ENCODE measurements at regions not wholly inside any gene's neighbourhood (a gene's known extent, or its start where the extent isn't known, plus 50 kb on each side); places are given as distances from the start of the nearest gene placed in this dataset.

- no peak overlapping the region for H3K27ac Mint-ChIP-seq
- H3K4me3 Mint-ChIP-seq = no peak overlapping the region
- ATAC-seq (replicated peaks) (no peak), DNase-seq (no peak)
- H3K27me3 Mint-ChIP-seq = peaks cover 7 to 17% of the 10 kb centered on the region in 2 donors
- peaks cover 2% of the 10 kb centered on the region in 2 donors for H3K36me3 Mint-ChIP-seq
- peaks cover 2% of the 10 kb centered on the region in 2 donors for H3K9me3 Mint-ChIP-seq
- H3K4me1 Mint-ChIP-seq = peaks cover 35 to 49% of the 10 kb centered on the region in 2 donors
These were observed 127.6 kb upstream of the CHST15 start for GRCh38 chr10:124220971-124221355.

- Mint-ChIP-seq H3K4me1 (peaks cover 32 to 46% of the 10 kb centered on the region in 2 donors), H3K4me3 (no peak overlapping the region), H3K27ac (no peak overlapping the region), H3K27me3 (peaks cover 5 to 14% of the 10 kb centered on the region in 2 donors), H3K9me3 (no peaks in the 10 kb centered on the region), H3K36me3 (no peaks in the 10 kb centered on the region)
- DNase-seq = no peak
- no peak for ATAC-seq (replicated peaks)
These were observed 127.1 kb upstream of the CHST15 start for GRCh38 chr10:124220547-124220946.

- Mint-ChIP-seq H3K4me1 (peaks cover 32 to 46% of the 10 kb centered on the region in 2 donors), H3K27ac (no peak overlapping the region), H3K36me3 (no peaks in the 10 kb centered on the region), H3K4me3 (no peak overlapping the region), H3K27me3 (peaks cover 5 to 14% of the 10 kb centered on the region in 2 donors), H3K9me3 (no peaks in the 10 kb centered on the region)
- ATAC-seq (replicated peaks) (no peak), DNase-seq (no peak)
These were observed 126.3 kb upstream of the CHST15 start for GRCh38 chr10:124219655-124220054.

- H3K27me3 Mint-ChIP-seq = peaks cover 5 to 14% of the 10 kb centered on the region in 2 donors
These were observed 125.7 kb upstream of the CHST15 start for GRCh38 chr10:124219062-124219461.

GRCh38 chr10:124217906-124218804 lies 124.8 kb upstream of the CHST15 start:
- H3K4me3 Mint-ChIP-seq = no peak overlapping the region
- H3K4me1 Mint-ChIP-seq = peaks cover 29 to 41% of the 10 kb centered on the region in 2 donors
- H3K36me3 Mint-ChIP-seq = no peaks in the 10 kb centered on the region
- H3K9me3 Mint-ChIP-seq = no peaks in the 10 kb centered on the region
- peaks cover 5 to 14% of the 10 kb centered on the region in 2 donors for H3K27me3 Mint-ChIP-seq
- no peak for DNase-seq
- no peak overlapping the region for H3K27ac Mint-ChIP-seq
- ATAC-seq (replicated peaks) = no peak

More at GRCh38 chr10:124219062-124219461, 125.7 kb upstream of the CHST15 start:
- no peaks in the 10 kb centered on the region for H3K9me3 Mint-ChIP-seq
- H3K36me3 Mint-ChIP-seq = no peaks in the 10 kb centered on the region
- DNase-seq (no peak), ATAC-seq (replicated peaks) (no peak)
- no peak overlapping the region for H3K4me3 Mint-ChIP-seq
- H3K4me1 Mint-ChIP-seq = peaks cover 32 to 46% of the 10 kb centered on the region in 2 donors
- no peak overlapping the region for H3K27ac Mint-ChIP-seq

GRCh38 chr10:124217031-124217430 lies 123.6 kb upstream of the CHST15 start:
- Mint-ChIP-seq H3K4me3 (no peak overlapping the region), H3K9me3 (no peaks in the 10 kb centered on the region), H3K27me3 (peaks cover 5 to 14% of the 10 kb centered on the region in 2 donors), H3K4me1 (peaks cover 18 to 30% of the 10 kb centered on the region in 2 donors), H3K27ac (no peak overlapping the region), H3K36me3 (no peaks in the 10 kb centered on the region)
- DNase-seq (no peak), ATAC-seq (replicated peaks) (no peak)

GRCh38 chr10:124214610-124215375 lies 121.4 kb upstream of the CHST15 start:
- peaks cover 0 to 3% of the 10 kb centered on the region in 2 donors for H3K9me3 Mint-ChIP-seq
- peaks cover 4 to 8% of the 10 kb centered on the region in 2 donors for H3K4me1 Mint-ChIP-seq
- peaks cover 5 to 14% of the 10 kb centered on the region in 2 donors for H3K27me3 Mint-ChIP-seq
- no peak for ATAC-seq (replicated peaks)
- H3K36me3 Mint-ChIP-seq = no peaks in the 10 kb centered on the region
- no peak overlapping the region for H3K27ac Mint-ChIP-seq
- no peak overlapping the region for H3K4me3 Mint-ChIP-seq
- DNase-seq = no peak

GRCh38 chr10:124213899-124214510 lies 120.6 kb upstream of the CHST15 start:
- no peak overlapping the region for H3K27ac Mint-ChIP-seq
- peaks cover 5 to 14% of the 10 kb centered on the region in 2 donors for H3K27me3 Mint-ChIP-seq
- H3K4me3 Mint-ChIP-seq = no peak overlapping the region

GRCh38 chr10:124213471-124213870 lies 120.1 kb upstream of the CHST15 start:
- peaks cover 3 to 5% of the 10 kb centered on the region in 2 donors for H3K4me1 Mint-ChIP-seq
- no peaks in the 10 kb centered on the region for H3K36me3 Mint-ChIP-seq
- H3K27me3 Mint-ChIP-seq = peaks cover 5 to 14% of the 10 kb centered on the region in 2 donors
- no peak for DNase-seq
- no peak overlapping the region for H3K4me3 Mint-ChIP-seq
- H3K9me3 Mint-ChIP-seq = peaks cover 0 to 3% of the 10 kb centered on the region in 2 donors
- ATAC-seq (replicated peaks) = no peak
- H3K27ac Mint-ChIP-seq = no peak overlapping the region

More at GRCh38 chr10:124213899-124214510, 120.6 kb upstream of the CHST15 start:
- no peak for DNase-seq
- Mint-ChIP-seq H3K36me3 (no peaks in the 10 kb centered on the region), H3K9me3 (peaks cover 0 to 3% of the 10 kb centered on the region in 2 donors), H3K4me1 (peaks cover 3 to 5% of the 10 kb centered on the region in 2 donors)
- ATAC-seq (replicated peaks) = no peak

GRCh38 chr10:124212702-124213101 lies 119.3 kb upstream of the CHST15 start:
- H3K4me1 Mint-ChIP-seq = peaks cover 3 to 5% of the 10 kb centered on the region in 2 donors
- no peaks in the 10 kb centered on the region for H3K36me3 Mint-ChIP-seq
- peaks cover 5 to 12% of the 10 kb centered on the region in 2 donors for H3K27me3 Mint-ChIP-seq
- H3K9me3 Mint-ChIP-seq = peaks cover 0 to 3% of the 10 kb centered on the region in 2 donors
- no peak overlapping the region for H3K4me3 Mint-ChIP-seq
- peak overlapping the region; percentile 65 for H3K27ac Mint-ChIP-seq
- no peak for DNase-seq
- ATAC-seq (replicated peaks) = no peak

GRCh38 chr10:124211921-124212320 lies 118.5 kb upstream of the CHST15 start:
- H3K9me3 Mint-ChIP-seq = peaks cover 0 to 3% of the 10 kb centered on the region in 2 donors
- ATAC-seq (replicated peaks) = no peak

GRCh38 chr10:124210263-124210662 lies 116.9 kb upstream of the CHST15 start:
- no peaks in the 10 kb centered on the region for H3K4me1 Mint-ChIP-seq
- ATAC-seq (replicated peaks) = no peak
- no peak for DNase-seq
- no peak overlapping the region for H3K27ac Mint-ChIP-seq
- H3K9me3 Mint-ChIP-seq = peaks cover 0 to 3% of the 10 kb centered on the region in 2 donors
- no peak overlapping the region for H3K4me3 Mint-ChIP-seq
- no peaks in the 10 kb centered on the region for H3K36me3 Mint-ChIP-seq
- H3K27me3 Mint-ChIP-seq = no peaks in the 10 kb centered on the region

More at GRCh38 chr10:124211921-124212320, 118.5 kb upstream of the CHST15 start:
- Mint-ChIP-seq H3K27me3 (peaks cover 5% of the 10 kb centered on the region in 2 donors), H3K4me3 (no peak overlapping the region), H3K36me3 (no peaks in the 10 kb centered on the region), H3K27ac (no peak overlapping the region), H3K4me1 (peaks cover 3 to 4% of the 10 kb centered on the region in 2 donors)
- no peak for DNase-seq

GRCh38 chr10:124207391-124207790 lies 114.0 kb upstream of the CHST15 start:
- H3K36me3 Mint-ChIP-seq = no peaks in the 10 kb centered on the region
- no peak overlapping the region for H3K4me3 Mint-ChIP-seq
- no peak overlapping the region for H3K27ac Mint-ChIP-seq
- peaks cover 0 to 3% of the 10 kb centered on the region in 2 donors for H3K9me3 Mint-ChIP-seq
- no peaks in the 10 kb centered on the region for H3K4me1 Mint-ChIP-seq
- DNase-seq (no peak), ATAC-seq (replicated peaks) (no peak)
- H3K27me3 Mint-ChIP-seq = no peaks in the 10 kb centered on the region

- H3K36me3 Mint-ChIP-seq = no peaks in the 10 kb centered on the region
- H3K4me1 Mint-ChIP-seq = no peaks in the 10 kb centered on the region
- H3K9me3 Mint-ChIP-seq = peaks cover 0 to 3% of the 10 kb centered on the region in 2 donors
- ATAC-seq (replicated peaks) (no peak), DNase-seq (no peak)
- no peaks in the 10 kb centered on the region for H3K27me3 Mint-ChIP-seq
- H3K4me3 Mint-ChIP-seq = no peak overlapping the region
- no peak overlapping the region for H3K27ac Mint-ChIP-seq
These were observed 113.2 kb upstream of the CHST15 start for GRCh38 chr10:124206616-124207015.
